AG04450 (cell line): ENCODE measurements at regions not wholly inside any gene's neighbourhood (a gene's known extent, or its start where the extent isn't known, plus 50 kb on each side); places are given as distances from the start of the nearest gene placed in this dataset.

Experiments
- CTCF ChIA-PET: fragments of 300-600, 350-600 bp; formaldehyde crosslinking; extraction: SDS; loops from one replicate; lab custom pipeline; 2022; ENCODE audit warnings: antibody characterized with exemption, inconsistent platforms; lab: Charles Lee
- POLR2A ChIA-PET: fragments of 350-600 bp; formaldehyde crosslinking; extraction: SDS; loops from one replicate; lab custom pipeline; 2021; ENCODE audit warnings: antibody characterized with exemption, inconsistent platforms; lab: Yijun Ruan, JAX
- DNase-seq: peaks from one replicate; pipeline ENCODE4 v3.0.0-alpha.2; 2011; ENCODE audit warnings: low read depth, low spot score
- H3K27ac ChIP-seq: one replicate; pipeline ENCODE4 v1.5.1; 2012; ENCODE audit warnings: low read depth, low read length, control low read depth
- H3K27me3 ChIP-seq: one replicate; pipeline ENCODE4 v1.6.0; 2012; ENCODE audit warnings: low read length; ENCODE audit not compliant: control insufficient read depth, insufficient read depth
- H3K4me3 ChIP-seq: 2 replicates; pipeline ENCODE4 v1.5.1; 2011; ENCODE audit warnings: mild to moderate bottlenecking, low read depth, low read length, control low read depth
- H3K9me3 ChIP-seq: 2 replicates; pipeline ENCODE4 v1.5.1; 2012; ENCODE audit warnings: low read length; ENCODE audit not compliant: control insufficient read depth, insufficient read depth
- CTCF ChIP-seq: IDR thresholded peaks from 2 replicates; pipeline ENCODE4 v1.5.1; 2011; ENCODE audit warnings: low read depth, low read length, control low read depth, inconsistent platforms

- no peaks in the 10 kb centered on the region for H3K27me3 ChIP-seq
- POLR2A ChIA-PET, result no interaction called here
- no peak for TF ChIP-seq CTCF
- H3K9me3 ChIP-seq, result no peaks in the 10 kb centered on the region; the same call in 1 of the 2 replicates
- no peak for DNase-seq
- no peak overlapping the region for H3K27ac ChIP-seq
- H3K4me3 ChIP-seq, result no peak overlapping the region
- CTCF ChIA-PET, result no interaction called here
Observed at GRCh38 chr12:33323823-33324222, 115.8 kb downstream of the SYT10 start.

DNA sequence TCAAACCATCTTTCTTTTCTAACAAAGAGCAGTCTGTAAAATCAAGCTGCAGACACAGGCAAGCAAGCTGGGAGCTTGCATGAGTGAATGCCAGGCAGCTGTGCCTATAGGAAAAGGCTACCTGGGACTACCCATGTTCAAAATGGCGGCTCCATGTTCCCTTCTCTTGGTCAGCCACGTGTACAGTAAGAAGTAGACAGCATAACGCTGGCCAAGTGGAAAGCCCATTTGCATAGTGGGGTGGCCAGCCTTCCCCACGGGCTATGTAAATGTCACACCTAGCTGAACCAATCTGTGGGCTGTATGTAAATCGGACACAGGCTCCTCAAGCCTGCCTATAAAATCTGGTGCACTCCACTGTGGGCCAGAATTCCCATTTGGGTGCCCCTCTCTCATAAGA lies 117.1 kb downstream of the SYT10 start:
- TF ChIP-seq CTCF, result no peak
- ChIA-PET CTCF (no interaction called here), POLR2A (no interaction called here)
- Histone ChIP-seq H3K27ac (no peak overlapping the region), H3K9me3 (peaks cover 4% of the 10 kb centered on the region), H3K27me3 (no peaks in the 10 kb centered on the region), H3K4me3 (no peak overlapping the region)
- DNase-seq, result no peak

DNA sequence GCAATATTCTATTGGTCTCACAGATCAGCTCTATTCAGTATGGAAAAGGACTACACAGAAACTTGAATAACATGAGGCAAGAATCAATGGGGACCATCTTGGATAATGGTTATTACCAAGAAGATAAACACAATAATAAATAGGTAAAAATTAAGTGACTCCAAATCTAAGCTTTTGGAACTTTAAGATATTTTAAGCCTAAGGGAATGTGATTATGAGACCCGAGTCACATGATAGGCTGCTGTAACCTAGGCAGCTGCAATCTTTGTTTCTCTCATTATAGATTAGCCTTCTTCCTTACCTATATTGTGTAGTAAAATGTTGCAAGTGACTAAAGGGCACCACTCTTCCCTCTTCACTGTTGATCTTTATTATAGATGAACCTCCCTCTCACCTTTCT lies 121.9 kb downstream of the SYT10 start:
- no peak overlapping the region for H3K27ac ChIP-seq
- H3K4me3 ChIP-seq, result no peak overlapping the region
- ChIA-PET CTCF (no interaction called here), POLR2A (no interaction called here)
- DNase-seq, result no peak
- H3K9me3 ChIP-seq, result peaks cover 4% of the 10 kb centered on the region
- TF ChIP-seq CTCF, result no peak
- H3K27me3 ChIP-seq, result no peaks in the 10 kb centered on the region

GRCh38 chr12:33314223-33314622 lies 125.4 kb downstream of the SYT10 start:
- CTCF ChIA-PET, result no interaction called here
- H3K27ac ChIP-seq, result no peak overlapping the region

DNA sequence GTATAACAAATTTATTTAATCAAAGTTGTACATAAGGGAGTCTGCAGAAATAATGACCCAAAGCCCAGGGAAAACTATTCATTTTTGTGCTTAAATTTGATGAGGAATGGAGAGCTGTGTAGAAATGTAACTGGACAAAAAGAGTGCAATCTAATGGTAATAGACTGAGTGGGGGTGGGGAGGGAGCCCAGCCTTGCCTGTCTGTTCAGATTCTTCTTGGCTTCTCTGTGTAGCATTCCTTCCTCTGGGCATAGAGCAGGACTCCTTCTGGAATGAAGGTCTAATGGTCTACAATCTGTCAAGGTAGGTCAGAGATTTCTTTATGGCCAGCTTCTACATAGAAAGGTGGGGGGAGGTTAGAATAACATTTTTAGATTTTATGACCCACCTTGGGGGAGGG lies 126.1 kb downstream of the SYT10 start:
- TF ChIP-seq CTCF, result no peak
- ChIA-PET POLR2A (no interaction called here), CTCF (no interaction called here)
- Histone ChIP-seq H3K27ac (no peak overlapping the region), H3K9me3 (peaks cover 7% of the 10 kb centered on the region), H3K4me3 (no peak overlapping the region), H3K27me3 (no peaks in the 10 kb centered on the region)
- DNase-seq, result no peak

More at GRCh38 chr12:33314223-33314622, 125.4 kb downstream of the SYT10 start:
- Histone ChIP-seq H3K4me3 (no peak overlapping the region), H3K9me3 (peaks cover 10% of the 10 kb centered on the region), H3K27me3 (no peaks in the 10 kb centered on the region)
- POLR2A ChIA-PET, result no interaction called here
- no peak for DNase-seq
- no peak for TF ChIP-seq CTCF
